GM19025 (cell line): ENCODE measurements at regions not wholly inside any gene's neighbourhood (a gene's known extent, or its start where the extent isn't known, plus 50 kb on each side); places are given as distances from the start of the nearest gene placed in this dataset.

Source experiments
- ATAC-seq: cut with Tn5 transposase; IDR thresholded peaks from one replicate; pipeline ENCODE4 v1.9.1; 2021; ENCODE audit warnings: mild to moderate bottlenecking, low read depth, moderate library complexity; ENCODE audit not compliant: unreplicated experiment

GRCh38 chr9:89872426-89872912 lies 267.7 kb downstream of the GADD45G start:
- no peak for ATAC-seq

GRCh38 chr9:89872913-89873707 lies 268.3 kb downstream of the GADD45G start:
- ATAC-seq, result no peak

- ATAC-seq, result no peak
These were observed 269.0 kb downstream of the GADD45G start for GRCh38 chr9:89873801-89874200.

DNA sequence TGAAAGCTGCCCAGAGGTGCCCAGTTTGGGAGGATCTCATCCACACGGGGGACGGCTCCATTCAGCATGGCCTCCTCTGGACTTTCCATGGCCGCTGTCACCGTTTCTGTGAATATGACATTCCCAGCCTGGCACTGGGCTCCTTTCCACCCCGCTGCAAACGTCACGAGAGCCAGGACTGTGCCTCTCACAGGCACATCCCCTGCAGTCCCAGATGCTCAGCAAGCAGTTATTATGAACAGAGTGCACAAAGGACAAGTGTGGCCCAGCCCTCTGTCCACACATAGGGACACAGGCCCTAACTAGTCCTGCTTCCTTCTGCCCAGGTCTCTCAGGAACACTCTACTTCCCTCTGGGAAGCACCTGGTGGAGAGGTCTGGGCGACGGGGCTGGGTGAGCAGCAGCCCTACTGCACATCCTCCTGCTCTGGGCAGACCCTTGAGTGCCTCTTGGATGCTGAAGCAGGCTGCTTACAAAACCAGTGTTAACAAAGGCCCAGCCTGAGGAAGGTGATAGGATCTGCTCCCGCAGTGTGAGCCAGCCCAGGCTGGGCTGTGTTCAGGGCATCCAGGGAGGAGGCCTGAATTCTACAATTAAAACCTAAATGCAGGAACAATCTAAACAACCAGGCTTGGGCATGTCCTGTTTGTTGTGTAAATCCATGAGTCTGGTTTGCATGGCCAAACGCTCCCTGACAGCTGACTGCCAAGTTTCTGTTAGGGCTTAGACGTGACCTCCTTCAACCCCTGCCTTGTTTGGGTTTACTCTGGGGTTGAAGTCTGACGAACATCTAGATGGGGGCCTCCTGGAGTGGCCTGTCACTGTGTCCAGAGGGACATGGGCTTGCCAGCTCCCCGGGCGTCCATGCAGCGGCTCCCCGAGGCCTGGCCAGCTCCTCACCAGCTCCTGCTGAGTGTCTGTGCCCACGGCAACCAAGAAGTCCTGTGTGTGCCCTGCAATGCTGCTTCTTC lies 269.8 kb downstream of the GADD45G start:
- no peak for ATAC-seq

DNA sequence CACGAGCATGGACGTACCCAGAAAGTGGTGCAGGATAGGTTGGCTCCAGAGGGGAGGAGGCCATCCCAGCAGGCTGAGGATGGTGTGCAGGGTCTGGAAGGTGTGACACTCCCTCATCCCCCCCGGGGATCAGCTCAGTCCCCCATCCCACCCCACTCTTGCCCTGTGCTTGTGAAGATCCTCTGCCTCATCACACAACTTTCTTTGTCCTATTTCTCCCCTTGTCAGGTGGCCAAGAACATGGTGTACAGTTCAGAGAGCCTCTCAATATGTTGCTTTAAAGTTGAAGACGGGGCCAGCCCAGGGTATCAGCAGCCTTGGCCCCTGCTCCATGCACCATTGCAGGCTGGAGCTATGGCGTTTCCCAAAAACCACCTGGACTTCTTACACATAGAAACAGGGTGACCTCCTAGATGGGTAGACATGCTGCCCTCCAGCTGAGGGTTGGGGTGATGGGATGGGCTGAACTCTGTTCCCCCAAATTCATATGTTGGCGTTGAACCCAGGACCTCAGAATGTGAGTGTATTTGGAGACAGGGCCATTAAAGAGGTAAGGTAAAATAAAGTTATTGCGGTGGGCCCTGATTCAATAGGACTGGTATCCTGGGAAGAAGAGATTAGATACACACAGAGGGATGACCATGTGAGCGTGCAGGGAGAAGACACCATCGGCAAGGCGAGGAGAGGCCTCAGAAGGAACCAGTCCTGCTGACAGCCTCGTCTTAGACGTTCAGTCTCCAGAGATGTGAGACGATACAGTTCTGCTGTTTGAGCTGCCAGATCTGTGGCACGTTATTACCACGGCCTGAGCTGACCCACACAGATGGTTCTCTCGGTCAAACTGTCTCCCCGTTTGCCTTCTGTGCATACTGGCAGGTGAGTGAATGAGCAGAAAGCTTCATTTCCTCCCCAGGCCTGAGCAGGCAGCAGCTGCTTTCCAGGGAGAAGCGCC lies 272.5 kb downstream of the GADD45G start:
- no peak for ATAC-seq

- no peak for ATAC-seq
These were observed 273.2 kb downstream of the GADD45G start for GRCh38 chr9:89878003-89878411.

DNA sequence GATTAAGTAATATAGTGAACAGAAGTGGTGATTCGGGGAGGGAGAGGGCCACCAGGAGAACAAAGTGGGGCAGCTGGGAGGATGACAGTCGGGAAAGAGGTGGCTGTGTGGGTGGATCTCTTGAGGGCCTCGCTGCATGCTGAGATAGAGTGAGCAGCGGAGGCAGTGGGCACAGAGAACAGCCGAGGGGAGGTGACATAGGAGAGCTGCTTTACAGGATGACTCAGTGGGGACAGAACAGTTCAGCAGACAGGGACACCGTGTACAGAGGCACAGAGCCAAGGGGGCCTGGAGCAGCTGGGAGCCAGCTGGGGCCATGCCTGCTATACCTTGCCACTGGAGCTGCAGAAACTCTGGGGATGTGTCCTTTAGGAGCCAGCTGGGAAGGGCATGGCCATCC lies 273.9 kb downstream of the GADD45G start:
- no peak for ATAC-seq

DNA sequence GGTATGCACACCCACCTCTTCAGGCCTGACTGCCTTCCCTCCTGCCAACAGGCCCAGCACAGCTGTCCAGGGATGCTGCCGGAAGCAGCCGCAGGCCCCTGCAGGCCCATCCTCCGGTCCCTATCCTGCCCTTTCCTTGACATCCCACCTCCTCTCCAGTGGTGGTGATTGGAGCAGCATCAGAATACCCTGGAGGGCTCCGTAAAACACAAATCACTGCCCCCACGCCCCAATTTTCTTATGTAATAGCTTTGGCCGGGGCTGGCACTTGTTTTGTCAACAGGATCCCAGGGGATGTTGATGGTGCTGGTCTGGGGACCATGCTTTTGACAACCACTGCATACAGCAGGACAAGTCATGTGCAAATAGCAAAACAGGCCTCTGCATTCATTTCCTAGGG lies 274.5 kb downstream of the GADD45G start:
- no peak for ATAC-seq

GRCh38 chr9:89879701-89880100 lies 274.9 kb downstream of the GADD45G start:
- ATAC-seq, result no peak

DNA sequence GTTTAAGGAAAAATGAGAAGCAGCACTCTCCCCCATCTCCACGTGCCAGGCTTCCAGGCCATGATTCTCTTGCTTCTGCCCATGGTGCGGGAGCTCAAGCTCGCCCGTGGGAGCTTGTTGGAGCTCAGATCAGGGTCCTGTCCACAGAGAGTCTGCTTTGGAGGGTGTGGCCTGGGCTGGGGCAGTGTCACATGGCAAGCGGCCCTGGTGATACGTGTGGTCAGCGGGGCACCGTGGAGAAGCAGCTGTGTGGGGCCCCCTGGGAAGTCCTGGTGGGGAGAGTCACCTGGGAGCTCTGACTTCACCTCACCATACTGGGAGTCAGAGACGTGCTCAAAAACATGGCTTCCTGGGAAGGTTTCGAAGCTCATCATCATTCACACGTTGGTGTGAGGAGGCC lies 275.3 kb downstream of the GADD45G start:
- ATAC-seq, result no peak

DNA sequence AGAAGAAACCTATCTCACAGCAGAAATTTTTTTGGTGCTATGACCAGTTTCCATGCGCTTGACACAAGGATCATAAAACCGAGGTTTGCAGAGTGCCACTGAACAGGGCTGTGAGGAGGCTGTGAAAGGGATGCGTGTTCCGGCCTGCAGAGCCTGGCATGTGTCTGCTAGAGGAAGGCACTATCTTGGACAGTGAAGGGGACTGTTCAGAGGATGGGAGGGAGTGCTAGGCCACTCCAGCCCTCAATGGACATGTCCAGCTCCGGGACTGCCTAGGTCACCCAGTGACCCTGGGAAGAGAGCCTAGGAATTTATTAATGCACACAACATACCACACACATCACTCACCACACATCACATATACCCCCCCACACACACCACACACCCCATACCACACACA lies 275.9 kb downstream of the GADD45G start:
- no peak for ATAC-seq

- no peak for ATAC-seq
These were observed 276.6 kb downstream of the GADD45G start for GRCh38 chr9:89881431-89881830.

GRCh38 chr9:89882930-89883361 lies 278.1 kb downstream of the GADD45G start:
- no peak for ATAC-seq

DNA sequence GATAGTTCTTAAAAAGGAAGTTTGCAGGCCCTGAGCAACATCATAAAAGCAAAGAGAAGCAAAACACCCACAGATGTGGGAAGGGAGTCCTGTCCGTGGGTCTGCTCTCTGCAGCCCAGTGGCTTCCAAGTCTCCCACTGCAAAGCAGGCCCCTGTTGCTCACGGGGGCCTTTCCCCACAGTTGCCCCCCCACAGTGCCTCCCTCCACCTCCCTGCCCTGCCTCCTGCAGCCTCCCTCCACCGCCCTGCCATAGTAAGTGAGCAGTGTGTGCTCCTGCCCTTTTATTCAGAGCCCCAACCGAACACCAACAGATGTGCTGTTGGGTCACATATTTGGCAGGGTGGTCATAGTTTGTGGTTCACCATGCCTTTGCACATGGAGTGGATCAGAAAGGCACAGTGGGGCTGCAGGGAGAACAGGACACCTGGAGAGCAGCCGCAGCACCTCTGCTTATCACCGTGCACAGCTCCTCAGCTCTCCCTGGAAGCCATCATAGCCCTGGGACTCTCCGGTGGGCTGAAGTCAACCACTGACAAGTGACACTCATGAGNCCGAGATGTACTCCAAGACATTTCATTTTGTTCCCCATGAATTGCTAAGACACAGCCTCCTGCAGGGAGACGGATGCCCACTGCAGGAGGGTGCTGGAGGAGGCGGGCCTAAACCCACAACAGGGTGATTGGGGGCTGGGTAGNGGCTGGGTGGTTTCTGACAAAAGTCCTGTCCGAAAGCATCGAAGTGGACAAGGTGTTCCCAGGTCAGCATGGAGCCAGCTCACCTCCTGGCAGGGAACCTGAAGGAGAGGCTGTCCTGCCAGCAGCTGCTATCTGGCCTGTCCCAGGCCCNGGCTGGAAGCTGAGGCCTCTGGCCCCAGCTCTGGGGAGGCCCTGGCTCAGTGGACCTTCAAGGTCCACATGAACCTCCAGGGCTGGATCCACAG lies 278.9 kb downstream of the GADD45G start:
- no peak for ATAC-seq

GRCh38 chr9:89884356-89885083 lies 279.7 kb downstream of the GADD45G start:
- no peak for ATAC-seq

- no peak for ATAC-seq
These were observed 280.3 kb downstream of the GADD45G start for GRCh38 chr9:89885156-89885555.

- no peak for ATAC-seq
These were observed 281.5 kb downstream of the GADD45G start for GRCh38 chr9:89886281-89886700.

DNA sequence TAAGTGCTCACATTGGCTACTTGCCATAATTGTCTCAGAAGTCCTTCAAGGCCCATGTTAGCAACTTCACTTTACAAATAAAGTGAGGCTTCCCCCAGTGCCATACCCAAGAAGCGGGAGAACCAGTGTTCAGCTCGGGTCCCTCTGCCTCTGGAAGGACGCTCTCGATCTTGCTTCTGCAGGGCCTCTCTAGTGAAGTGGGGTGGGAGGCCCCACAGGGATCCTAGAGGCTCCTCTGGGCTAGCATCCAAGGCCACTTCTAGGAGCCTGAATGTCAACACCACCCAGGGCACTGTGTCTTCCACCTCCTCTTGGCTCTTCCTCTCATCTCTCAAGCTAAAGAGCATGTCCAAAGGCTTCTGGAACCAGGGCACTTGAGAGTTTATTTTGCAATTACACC lies 282.5 kb downstream of the GADD45G start:
- ATAC-seq, result no peak
